ENCODE measurements at regions not wholly inside any gene's neighbourhood (a gene's known extent, or its start where the extent isn't known, plus 50 kb on each side); places are given as distances from the start of the nearest gene placed in this dataset.

DNA sequence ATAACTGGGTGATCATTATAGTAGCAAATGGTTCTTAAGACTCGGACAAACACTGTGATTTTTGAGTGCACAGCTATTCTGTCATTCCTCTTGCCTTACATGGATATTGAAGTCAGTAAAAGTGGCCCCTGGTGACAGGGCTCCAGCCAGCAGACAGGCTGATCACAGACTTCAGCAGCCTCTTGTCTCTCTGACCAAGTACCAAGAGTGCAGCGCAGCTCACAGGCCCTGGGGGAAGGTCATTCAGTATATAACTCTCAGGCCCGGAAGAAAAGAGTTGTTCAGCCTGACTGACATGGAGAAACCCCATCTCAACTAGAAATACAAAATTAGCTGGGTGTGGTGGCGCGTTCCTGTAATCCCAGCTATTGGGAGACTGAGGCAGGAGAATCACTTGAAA, 202.6 kb downstream of the HRH4 start:
- no peak overlapping the region for H3K4me3 ChIP-seq (ENCODE audit: low read depth, low read length)
- no peak for DNase-seq (ENCODE audit: low read depth)
- TF ChIP-seq, protein P1, sequence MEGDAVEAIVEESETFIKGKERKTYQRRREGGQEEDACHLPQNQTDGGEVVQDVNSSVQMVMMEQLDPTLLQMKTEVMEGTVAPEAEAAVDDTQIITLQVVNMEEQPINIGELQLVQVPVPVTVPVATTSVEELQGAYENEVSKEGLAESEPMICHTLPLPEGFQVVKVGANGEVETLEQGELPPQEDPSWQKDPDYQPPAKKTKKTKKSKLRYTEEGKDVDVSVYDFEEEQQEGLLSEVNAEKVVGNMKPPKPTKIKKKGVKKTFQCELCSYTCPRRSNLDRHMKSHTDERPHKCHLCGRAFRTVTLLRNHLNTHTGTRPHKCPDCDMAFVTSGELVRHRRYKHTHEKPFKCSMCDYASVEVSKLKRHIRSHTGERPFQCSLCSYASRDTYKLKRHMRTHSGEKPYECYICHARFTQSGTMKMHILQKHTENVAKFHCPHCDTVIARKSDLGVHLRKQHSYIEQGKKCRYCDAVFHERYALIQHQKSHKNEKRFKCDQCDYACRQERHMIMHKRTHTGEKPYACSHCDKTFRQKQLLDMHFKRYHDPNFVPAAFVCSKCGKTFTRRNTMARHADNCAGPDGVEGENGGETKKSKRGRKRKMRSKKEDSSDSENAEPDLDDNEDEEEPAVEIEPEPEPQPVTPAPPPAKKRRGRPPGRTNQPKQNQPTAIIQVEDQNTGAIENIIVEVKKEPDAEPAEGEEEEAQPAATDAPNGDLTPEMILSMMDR (IDR thresholded peaks at IDR 0.05; ENCODE audit: control insufficient read depth, extremely low read depth, insufficient read depth), result no peak

GRCh38 chr18:24669015-24669414, 208.6 kb downstream of the HRH4 start:
- TF ChIP-seq, protein P1 (IDR thresholded peaks at IDR 0.05; ENCODE audit: control insufficient read depth, extremely low read depth, insufficient read depth), result no peak
- no peak overlapping the region for H3K4me3 ChIP-seq (ENCODE audit: low read depth, low read length)
- no peak for DNase-seq (ENCODE audit: low read depth)

GRCh38 chr18:24669502-24669901, 209.1 kb downstream of the HRH4 start:
- TF ChIP-seq, protein P1 (IDR thresholded peaks at IDR 0.05; ENCODE audit: control insufficient read depth, extremely low read depth, insufficient read depth), result no peak
- DNase-seq (ENCODE audit: low read depth), result no peak
- H3K4me3 ChIP-seq (ENCODE audit: low read depth, low read length), result no peak overlapping the region

DNA sequence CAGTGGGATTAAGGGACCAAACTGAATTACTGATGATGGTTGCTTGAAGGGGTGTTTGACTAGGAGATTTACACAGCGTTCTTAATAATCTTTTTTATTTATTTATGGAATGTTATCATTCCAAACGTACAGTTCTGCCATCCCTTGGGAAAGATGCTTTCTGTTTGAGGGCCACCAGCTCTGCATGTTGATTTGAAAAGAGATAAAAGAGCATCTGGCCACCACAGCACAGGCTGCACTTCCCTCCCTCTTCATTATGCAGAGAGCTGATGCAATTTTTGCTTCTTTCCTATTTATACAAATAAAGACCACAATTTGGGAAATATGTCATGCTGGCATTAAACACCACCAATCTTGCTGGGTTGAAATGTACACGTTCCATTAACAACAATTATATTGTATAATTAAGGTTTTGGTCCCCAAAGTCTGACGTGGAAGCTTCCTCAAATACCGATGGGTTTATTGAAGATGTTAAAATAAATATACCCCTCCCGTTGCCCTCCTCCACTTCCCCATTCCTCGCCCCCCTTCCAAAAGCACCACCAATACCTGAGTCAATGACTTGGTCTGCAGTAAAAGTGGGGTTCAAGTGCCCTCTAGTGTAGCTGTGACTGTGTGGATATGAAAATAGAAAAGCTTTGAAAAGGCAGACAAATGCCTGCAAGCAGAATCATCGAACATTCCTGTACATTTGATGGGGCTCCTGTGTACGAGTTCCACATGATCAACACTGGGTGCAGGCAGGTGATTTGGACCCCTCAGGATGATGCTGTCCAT, 211.9 kb downstream of the HRH4 start:
- no peak for DNase-seq (ENCODE audit: low read depth)
- H3K4me3 ChIP-seq (ENCODE audit: low read depth, low read length), result no peak overlapping the region
- TF ChIP-seq, protein P1 (IDR thresholded peaks at IDR 0.05; ENCODE audit: control insufficient read depth, extremely low read depth, insufficient read depth), result peak; percentile 56

- DNase-seq (ENCODE audit: low read depth), result no peak
- TF ChIP-seq, protein P1 (IDR thresholded peaks at IDR 0.05; ENCODE audit: control insufficient read depth, extremely low read depth, insufficient read depth), result no peak
- no peak overlapping the region for H3K4me3 ChIP-seq (ENCODE audit: low read depth, low read length)
Measured at GRCh38 chr18:24674200-24674599, 213.8 kb downstream of the HRH4 start.

- H3K4me3 ChIP-seq (ENCODE audit: low read depth, low read length), result no peak overlapping the region
- TF ChIP-seq, protein P1 (IDR thresholded peaks at IDR 0.05; ENCODE audit: control insufficient read depth, extremely low read depth, insufficient read depth), result no peak
- no peak for DNase-seq (ENCODE audit: low read depth)
Measured at GRCh38 chr18:24674605-24675004, 214.2 kb downstream of the HRH4 start.

DNA sequence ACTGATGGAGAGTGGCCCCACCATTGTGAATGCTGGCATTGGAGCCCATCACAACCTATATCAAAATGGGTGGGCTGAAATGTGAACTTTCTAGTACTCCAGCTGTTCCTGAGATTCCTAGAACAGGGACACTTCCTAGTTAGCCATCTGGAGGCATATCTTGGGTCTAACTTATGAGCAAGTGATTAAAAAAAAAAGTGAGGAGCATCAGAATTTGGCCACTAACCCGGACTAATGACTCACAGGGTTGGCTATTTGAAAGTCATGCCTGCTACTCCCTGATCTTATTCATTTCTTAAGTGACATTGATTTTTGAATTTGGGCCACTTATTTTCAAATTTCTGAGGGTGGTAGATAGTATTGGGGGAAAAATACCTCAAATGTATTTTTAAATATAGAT, 216.6 kb downstream of the HRH4 start:
- H3K4me3 ChIP-seq (ENCODE audit: low read depth, low read length), result no peak overlapping the region
- TF ChIP-seq, protein P1 (IDR thresholded peaks at IDR 0.05; ENCODE audit: control insufficient read depth, extremely low read depth, insufficient read depth), result no peak
- no peak for DNase-seq (ENCODE audit: low read depth)
